Parathyroid adenoma (tissue), 2 donors: ENCODE measurements at regions not wholly inside any gene's neighbourhood (a gene's known extent, or its start where the extent isn't known, plus 50 kb on each side); places are given as distances from the start of the nearest gene placed in this dataset.

Experiments
- H2AFZ ChIP-seq: fragments of 300-600 bp; sonication (generic); one replicate; pipeline ENCODE4 v1.7.0; 2017; ENCODE audit warnings: antibody characterized with exemption, mild to moderate bottlenecking
- H3K27ac ChIP-seq: fragments of 300-600 bp; sonication (generic); one replicate; pipeline ENCODE4 v1.7.0; 2017
- H3K27me3 ChIP-seq: fragments of 300-600 bp; sonication (generic); one replicate; pipeline ENCODE4 v1.7.0; 2017; ENCODE audit warnings: low read length; ENCODE audit not compliant: control insufficient read depth, insufficient read depth
- H3K36me3 ChIP-seq: fragments of 300-600 bp; sonication (generic); one replicate; pipeline ENCODE4 v1.7.0; 2017; ENCODE audit warnings: low read length; ENCODE audit not compliant: control insufficient read depth, insufficient read depth
- H3K4me1 ChIP-seq: fragments of 300-600 bp; sonication (generic); one replicate; pipeline ENCODE4 v1.7.0; 2017; ENCODE audit warnings: control low read depth
- H3K4me2 ChIP-seq: fragments of 300-600 bp; sonication (generic); one replicate; pipeline ENCODE4 v1.7.0; 2017; ENCODE audit warnings: low read length
- H3K4me3 ChIP-seq: fragments of 300-600 bp; sonication (generic); one replicate; pipeline ENCODE4 v1.7.0; 2017; ENCODE audit warnings: low read depth, low read length
- H3K79me2 ChIP-seq: fragments of 300-600 bp; sonication (generic); one replicate; pipeline ENCODE4 v1.7.0; 2017; ENCODE audit warnings: control low read depth
- H3K9ac ChIP-seq: fragments of 300-600 bp; sonication (generic); one replicate; pipeline ENCODE4 v1.7.0; 2017; ENCODE audit warnings: mild to moderate bottlenecking
- H3K9me3 ChIP-seq: fragments of 300-600 bp; sonication (generic); one replicate; pipeline ENCODE4 v1.7.0; 2017; ENCODE audit warnings: low read length; ENCODE audit not compliant: control insufficient read depth
- TF ChIP-seq, protein P1 (sequence below): fragments of 300-600 bp; sonication (generic); IDR thresholded peaks from one replicate; pipeline ENCODE4 v1.7.0; 2017; ENCODE audit warnings: antibody characterized with exemption, mild to moderate bottlenecking
- donor health status: primary hyperparathyroidism.

DNA sequence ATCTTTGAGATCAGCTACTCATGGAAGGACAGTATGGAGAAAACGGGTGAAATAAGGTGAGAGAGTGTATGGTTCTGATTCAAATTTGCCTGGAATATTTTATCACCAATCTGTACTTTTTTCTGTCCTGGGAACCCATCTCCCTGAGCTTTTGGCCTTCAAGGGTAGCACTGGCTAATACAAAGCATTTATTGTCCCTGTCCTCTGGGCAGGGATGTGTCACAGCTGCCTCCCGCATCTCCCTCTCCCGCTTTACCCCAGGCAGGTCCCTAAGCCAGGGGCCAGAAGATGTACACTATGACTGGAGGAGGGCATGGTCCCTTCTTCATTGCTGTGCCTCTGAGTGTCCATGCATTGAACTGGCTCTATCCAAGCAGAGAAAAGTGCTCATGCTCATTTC lies 201.7 kb upstream of the CHRNA7 start:
- no peak overlapping the region for H3K27ac ChIP-seq
- no peak overlapping the region for H3K9ac ChIP-seq
- H3K79me2 ChIP-seq = peaks cover 5% of the 10 kb centered on the region
- no peak overlapping the region for H3K4me3 ChIP-seq
- H3K9me3 ChIP-seq = no peaks in the 10 kb centered on the region
- no peak overlapping the region for H2AFZ ChIP-seq
- H3K4me2 ChIP-seq = no peak overlapping the region
- H3K36me3 ChIP-seq = no peaks in the 10 kb centered on the region
- no peaks in the 10 kb centered on the region for H3K27me3 ChIP-seq
- TF ChIP-seq, protein P1, sequence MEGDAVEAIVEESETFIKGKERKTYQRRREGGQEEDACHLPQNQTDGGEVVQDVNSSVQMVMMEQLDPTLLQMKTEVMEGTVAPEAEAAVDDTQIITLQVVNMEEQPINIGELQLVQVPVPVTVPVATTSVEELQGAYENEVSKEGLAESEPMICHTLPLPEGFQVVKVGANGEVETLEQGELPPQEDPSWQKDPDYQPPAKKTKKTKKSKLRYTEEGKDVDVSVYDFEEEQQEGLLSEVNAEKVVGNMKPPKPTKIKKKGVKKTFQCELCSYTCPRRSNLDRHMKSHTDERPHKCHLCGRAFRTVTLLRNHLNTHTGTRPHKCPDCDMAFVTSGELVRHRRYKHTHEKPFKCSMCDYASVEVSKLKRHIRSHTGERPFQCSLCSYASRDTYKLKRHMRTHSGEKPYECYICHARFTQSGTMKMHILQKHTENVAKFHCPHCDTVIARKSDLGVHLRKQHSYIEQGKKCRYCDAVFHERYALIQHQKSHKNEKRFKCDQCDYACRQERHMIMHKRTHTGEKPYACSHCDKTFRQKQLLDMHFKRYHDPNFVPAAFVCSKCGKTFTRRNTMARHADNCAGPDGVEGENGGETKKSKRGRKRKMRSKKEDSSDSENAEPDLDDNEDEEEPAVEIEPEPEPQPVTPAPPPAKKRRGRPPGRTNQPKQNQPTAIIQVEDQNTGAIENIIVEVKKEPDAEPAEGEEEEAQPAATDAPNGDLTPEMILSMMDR = no peak
- no peaks in the 10 kb centered on the region for H3K4me1 ChIP-seq

DNA sequence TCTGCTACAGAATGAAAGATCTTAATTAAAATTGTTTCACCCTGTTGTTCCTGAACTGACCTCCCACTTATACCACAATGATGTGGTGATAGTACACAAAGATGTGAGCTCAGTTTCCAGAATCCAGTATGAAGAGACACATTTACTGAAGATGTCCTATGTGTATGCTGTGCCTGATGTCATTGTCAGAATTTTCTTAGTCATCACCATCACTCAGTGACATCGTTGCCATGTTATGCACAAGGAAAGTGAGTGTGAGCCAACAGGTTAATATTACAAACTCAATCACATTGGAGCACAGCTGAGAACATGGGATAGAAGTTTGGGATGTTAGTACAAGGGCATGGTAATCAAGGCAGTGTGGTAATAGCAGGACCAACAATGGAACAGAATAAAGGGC lies 199.7 kb upstream of the CHRNA7 start:
- H3K9me3 ChIP-seq = no peaks in the 10 kb centered on the region
- no peak overlapping the region for H3K4me3 ChIP-seq
- peaks cover 5% of the 10 kb centered on the region for H3K79me2 ChIP-seq
- no peak overlapping the region for H2AFZ ChIP-seq
- no peaks in the 10 kb centered on the region for H3K36me3 ChIP-seq
- H3K4me2 ChIP-seq = no peak overlapping the region
- H3K4me1 ChIP-seq = no peaks in the 10 kb centered on the region
- H3K27me3 ChIP-seq = no peaks in the 10 kb centered on the region
- H3K27ac ChIP-seq = no peak overlapping the region
- TF ChIP-seq, protein P1 = no peak
- no peak overlapping the region for H3K9ac ChIP-seq

- Histone ChIP-seq H2AFZ (no peak overlapping the region), H3K27ac (no peak overlapping the region), H3K9ac (no peak overlapping the region), H3K36me3 (no peaks in the 10 kb centered on the region), H3K4me2 (no peak overlapping the region), H3K27me3 (no peaks in the 10 kb centered on the region), H3K9me3 (no peaks in the 10 kb centered on the region), H3K4me1 (no peaks in the 10 kb centered on the region), H3K4me3 (no peak overlapping the region), H3K79me2 (peaks cover 5% of the 10 kb centered on the region)
- TF ChIP-seq, protein P1 = no peak
These were observed 198.7 kb upstream of the CHRNA7 start for GRCh38 chr15:31831596-31831995.

DNA sequence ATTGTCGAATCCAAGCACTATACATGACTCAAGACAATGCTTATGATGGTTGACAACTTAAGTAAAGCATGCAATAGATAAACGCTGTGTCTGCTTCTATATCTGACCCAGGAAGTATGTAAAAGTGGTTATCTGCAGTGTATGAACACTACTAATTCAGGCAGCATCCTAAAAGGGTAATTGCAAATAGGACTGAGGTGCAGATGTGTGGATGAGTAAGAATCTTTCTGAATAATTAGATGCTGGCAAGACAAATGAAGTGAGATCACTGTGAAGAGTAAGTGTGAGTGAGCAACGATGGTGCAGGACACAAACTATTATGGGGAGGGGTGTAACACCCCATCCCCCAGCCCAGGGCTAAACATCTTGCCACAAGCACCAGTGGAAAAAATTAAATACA lies 195.7 kb upstream of the CHRNA7 start:
- Histone ChIP-seq H3K4me2 (no peak overlapping the region), H3K27me3 (no peaks in the 10 kb centered on the region), H3K9ac (no peak overlapping the region), H2AFZ (no peak overlapping the region), H3K36me3 (no peaks in the 10 kb centered on the region), H3K79me2 (peaks cover 5% of the 10 kb centered on the region), H3K27ac (no peak overlapping the region), H3K4me1 (no peaks in the 10 kb centered on the region), H3K4me3 (no peak overlapping the region), H3K9me3 (no peaks in the 10 kb centered on the region)
- TF ChIP-seq, protein P1 = no peak

GRCh38 chr15:31839388-31839787 lies 190.9 kb upstream of the CHRNA7 start:
- no peak overlapping the region for H3K27ac ChIP-seq

More at GRCh38 chr15:31839388-31839787, 190.9 kb upstream of the CHRNA7 start:
- Histone ChIP-seq H3K36me3 (no peaks in the 10 kb centered on the region), H3K9ac (no peak overlapping the region), H3K4me1 (no peaks in the 10 kb centered on the region), H3K9me3 (no peaks in the 10 kb centered on the region), H3K27me3 (no peaks in the 10 kb centered on the region), H3K4me3 (no peak overlapping the region), H3K4me2 (no peak overlapping the region), H2AFZ (no peak overlapping the region), H3K79me2 (no peaks in the 10 kb centered on the region)
- TF ChIP-seq, protein P1 = no peak
